ENCODE measurements at regions not wholly inside any gene's neighbourhood (a gene's known extent, or its start where the extent isn't known, plus 50 kb on each side); places are given as distances from the start of the nearest gene placed in this dataset.

GRCh38 chr13:79791471-79792042 is 310.6 kb downstream of the NDFIP2 start:
- TF ChIP-seq SUZ12 (IDR thresholded peaks at IDR 0.05; ENCODE audit: extremely low read depth, insufficient read depth, insufficient read length) (no peak), YY1 (IDR thresholded peaks at IDR 0.05; ENCODE audit: insufficient read depth, insufficient read length) (no peak), ZNF274 (IDR thresholded peaks at IDR 0.05; ENCODE audit: low read depth, low read length) (no peak)
